ENCODE measurements at regions not wholly inside any gene's neighbourhood (a gene's known extent, or its start where the extent isn't known, plus 50 kb on each side); places are given as distances from the start of the nearest gene placed in this dataset.

DNA sequence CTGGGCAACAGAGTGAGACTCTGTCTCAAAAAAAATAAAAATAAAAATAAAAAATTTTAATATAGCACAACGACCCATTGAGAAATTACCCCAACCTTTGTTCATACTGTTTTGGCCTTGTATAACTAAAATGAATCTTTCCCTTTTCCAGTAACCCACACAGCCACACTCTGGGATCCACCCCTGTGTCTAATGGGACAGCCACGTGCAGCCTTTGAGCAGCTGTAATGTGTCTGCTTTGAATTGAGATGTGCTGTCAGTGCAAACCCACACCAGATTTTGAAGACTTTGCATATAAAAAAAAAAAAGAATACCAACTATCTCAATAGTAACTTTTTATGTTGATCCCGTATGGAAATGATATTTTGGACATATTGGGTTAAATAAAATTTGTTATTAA lies 112.7 kb upstream of the UBL3 start:
- DNase-seq: no peak
- H3K27ac ChIP-seq: no peak overlapping the region
- no peak overlapping the region for H3K9ac ChIP-seq (ENCODE audit: low read depth in 2 of 2, low read length in 2 of 2)
- H3K9me3 ChIP-seq: no peaks in the 10 kb centered on the region
- no peaks in the 10 kb centered on the region for H3K27me3 ChIP-seq
- no peaks in the 10 kb centered on the region for H3K36me3 ChIP-seq
- TF ChIP-seq, protein P1, sequence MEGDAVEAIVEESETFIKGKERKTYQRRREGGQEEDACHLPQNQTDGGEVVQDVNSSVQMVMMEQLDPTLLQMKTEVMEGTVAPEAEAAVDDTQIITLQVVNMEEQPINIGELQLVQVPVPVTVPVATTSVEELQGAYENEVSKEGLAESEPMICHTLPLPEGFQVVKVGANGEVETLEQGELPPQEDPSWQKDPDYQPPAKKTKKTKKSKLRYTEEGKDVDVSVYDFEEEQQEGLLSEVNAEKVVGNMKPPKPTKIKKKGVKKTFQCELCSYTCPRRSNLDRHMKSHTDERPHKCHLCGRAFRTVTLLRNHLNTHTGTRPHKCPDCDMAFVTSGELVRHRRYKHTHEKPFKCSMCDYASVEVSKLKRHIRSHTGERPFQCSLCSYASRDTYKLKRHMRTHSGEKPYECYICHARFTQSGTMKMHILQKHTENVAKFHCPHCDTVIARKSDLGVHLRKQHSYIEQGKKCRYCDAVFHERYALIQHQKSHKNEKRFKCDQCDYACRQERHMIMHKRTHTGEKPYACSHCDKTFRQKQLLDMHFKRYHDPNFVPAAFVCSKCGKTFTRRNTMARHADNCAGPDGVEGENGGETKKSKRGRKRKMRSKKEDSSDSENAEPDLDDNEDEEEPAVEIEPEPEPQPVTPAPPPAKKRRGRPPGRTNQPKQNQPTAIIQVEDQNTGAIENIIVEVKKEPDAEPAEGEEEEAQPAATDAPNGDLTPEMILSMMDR (IDR thresholded peaks at IDR 0.05): no peak
- intact Hi-C loops (cut with DNase I): no loop called here
- no peaks in the 10 kb centered on the region for H3K4me1 ChIP-seq
- no peak overlapping the region for H3K4me3 ChIP-seq

DNA sequence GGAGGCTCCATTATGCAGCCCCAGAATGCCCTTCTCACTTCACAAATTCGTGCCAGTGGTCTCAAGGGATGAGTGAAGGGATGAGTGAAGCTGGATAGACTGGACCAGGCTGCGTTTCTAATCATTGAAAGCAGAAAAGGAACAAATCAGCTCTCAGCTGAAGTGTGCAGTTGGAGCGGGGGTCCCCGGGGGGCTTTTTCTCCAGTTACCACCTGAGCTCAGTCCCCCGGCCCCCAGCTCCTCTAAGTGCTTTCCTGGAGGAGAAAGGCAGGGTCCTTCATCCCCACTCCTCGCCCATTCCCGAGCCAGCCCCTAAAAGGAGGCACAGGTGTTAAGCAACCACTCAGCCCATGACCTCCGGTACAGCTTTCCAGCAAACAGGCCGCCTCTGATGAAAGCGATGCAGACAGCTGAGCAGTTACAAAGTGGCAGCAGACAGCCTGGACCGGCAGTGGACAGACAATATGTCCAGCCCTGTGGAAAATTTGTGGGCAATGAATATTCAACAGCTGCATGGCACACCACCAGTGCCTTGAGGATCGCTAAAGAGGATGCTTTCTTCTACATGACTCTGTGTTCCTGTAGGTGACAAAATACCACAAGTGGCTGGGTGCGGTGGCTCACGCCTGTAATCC lies 110.7 kb upstream of the UBL3 start:
- Histone ChIP-seq H3K36me3 (no peaks in the 10 kb centered on the region), H3K4me3 (no peak overlapping the region), H3K9me3 (no peaks in the 10 kb centered on the region), H3K27ac (no peak overlapping the region), H3K9ac (ENCODE audit: low read depth in 2 of 2, low read length in 2 of 2) (no peak overlapping the region), H3K4me1 (no peaks in the 10 kb centered on the region), H3K27me3 (no peaks in the 10 kb centered on the region)
- TF ChIP-seq, protein P1 (IDR thresholded peaks at IDR 0.05): no peak
- DNase-seq: no peak
- intact Hi-C loops (cut with DNase I): no loop called here

DNA sequence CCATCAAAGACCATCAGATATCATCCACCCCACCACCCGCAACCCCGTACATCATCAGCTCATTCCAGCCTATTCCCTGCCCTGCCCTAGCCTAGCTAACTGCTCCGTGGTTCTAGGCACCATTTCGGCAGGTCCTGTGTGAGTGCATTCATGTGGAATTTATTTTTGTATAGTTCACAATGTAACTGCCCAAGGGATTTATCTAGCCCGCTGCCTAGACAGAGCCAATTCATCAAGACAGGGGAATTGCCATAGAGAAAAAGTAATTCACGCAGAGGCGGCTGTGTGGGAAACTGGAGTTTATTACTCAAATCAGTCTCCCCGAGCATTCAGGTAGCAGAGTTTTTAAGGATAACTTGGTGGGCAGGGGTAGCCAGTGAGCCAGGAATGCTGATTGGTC lies 109.2 kb upstream of the UBL3 start:
- Histone ChIP-seq H3K36me3 (no peaks in the 10 kb centered on the region), H3K27ac (no peak overlapping the region), H3K9ac (ENCODE audit: low read depth in 2 of 2, low read length in 2 of 2) (no peak overlapping the region), H3K9me3 (no peaks in the 10 kb centered on the region), H3K27me3 (no peaks in the 10 kb centered on the region), H3K4me1 (no peaks in the 10 kb centered on the region), H3K4me3 (no peak overlapping the region)
- TF ChIP-seq, protein P1 (IDR thresholded peaks at IDR 0.05): no peak
- DNase-seq: no peak
- intact Hi-C loops (cut with DNase I): no loop called here

DNA sequence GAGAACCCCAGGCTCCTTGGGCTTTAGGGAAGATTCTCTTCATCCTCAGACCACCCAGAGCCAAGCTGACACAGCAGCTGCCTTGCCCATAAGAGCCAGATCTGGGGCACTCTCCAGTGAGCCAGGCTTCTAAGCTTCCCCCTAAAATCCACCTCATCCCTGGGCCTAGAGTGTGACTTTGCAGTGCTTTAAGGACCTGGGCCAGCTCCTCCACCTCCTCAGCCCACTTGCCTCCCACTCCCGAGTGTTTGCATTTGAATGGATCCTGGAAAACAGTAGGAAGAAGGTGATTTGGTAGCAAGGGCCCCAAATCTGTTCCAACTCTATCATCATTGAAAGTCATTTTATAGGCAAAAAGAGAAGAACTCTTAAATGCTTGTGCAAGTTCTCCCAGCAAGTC lies 108.7 kb upstream of the UBL3 start:
- TF ChIP-seq, protein P1 (IDR thresholded peaks at IDR 0.05): no peak
- Histone ChIP-seq H3K27me3 (no peaks in the 10 kb centered on the region), H3K36me3 (no peaks in the 10 kb centered on the region), H3K27ac (no peak overlapping the region), H3K4me3 (no peak overlapping the region), H3K9me3 (no peaks in the 10 kb centered on the region), H3K9ac (ENCODE audit: low read depth in 2 of 2, low read length in 2 of 2) (no peak overlapping the region), H3K4me1 (no peaks in the 10 kb centered on the region)
- intact Hi-C loops (cut with DNase I): no loop called here
- DNase-seq: no peak

DNA sequence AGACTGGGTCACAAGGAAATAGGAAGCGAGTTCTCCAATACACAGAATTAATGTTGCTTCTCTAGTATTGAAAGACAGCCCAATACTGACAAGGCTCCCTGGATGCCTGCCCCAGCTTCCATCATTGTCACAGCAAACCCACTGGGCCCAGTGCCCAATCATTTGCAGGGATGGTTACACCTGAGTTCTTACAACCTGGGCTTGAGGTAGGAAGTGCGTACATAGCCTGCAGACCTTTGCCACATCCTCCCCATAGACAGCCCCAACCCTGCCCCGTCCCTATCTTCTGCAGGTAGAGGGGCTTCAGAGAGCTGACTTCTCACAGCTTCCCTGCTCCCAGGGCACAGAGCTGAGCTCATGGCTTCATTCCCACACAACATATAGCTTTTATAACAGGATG lies 108.1 kb upstream of the UBL3 start:
- H3K36me3 ChIP-seq: no peaks in the 10 kb centered on the region
- TF ChIP-seq, protein P1 (IDR thresholded peaks at IDR 0.05): no peak
- H3K27me3 ChIP-seq: no peaks in the 10 kb centered on the region
- no peak overlapping the region for H3K9ac ChIP-seq (ENCODE audit: low read depth in 2 of 2, low read length in 2 of 2)
- no peak overlapping the region for H3K27ac ChIP-seq
- H3K4me1 ChIP-seq: no peaks in the 10 kb centered on the region
- DNase-seq: no peak
- no peaks in the 10 kb centered on the region for H3K9me3 ChIP-seq
- no peak overlapping the region for H3K4me3 ChIP-seq
- intact Hi-C loops (cut with DNase I): no loop called here
